VCaP (cell line): ENCODE measurements at regions not wholly inside any gene's neighbourhood (a gene's known extent, or its start where the extent isn't known, plus 50 kb on each side); places are given as distances from the start of the nearest gene placed in this dataset.

ENCODE experiments used
- H3K27ac ChIP-seq: fragments of 450-650 bp; 2 replicates; pipeline ENCODE4 v1.5.1; 2017
- CTCF ChIP-seq: fragments of 450-650 bp; conservative IDR thresholded peaks from 2 replicates; pipeline ENCODE4 v1.5.1; 2017; ENCODE audit warnings: mild to moderate bottlenecking, moderate library complexity

- no peak overlapping the region for H3K27ac ChIP-seq
- 0 out of 2 replicates have a peak, but pooled peaks have one; percentile 5 for TF ChIP-seq CTCF
Observed at GRCh38 chr12:31215518-31216232, 110.3 kb downstream of the SINHCAF start.

GRCh38 chr12:31216479-31216878, 109.5 kb downstream of the SINHCAF start:
- no peak overlapping the region for H3K27ac ChIP-seq
- TF ChIP-seq CTCF, result no peak

GRCh38 chr12:31217356-31218130, 108.4 kb downstream of the SINHCAF start:
- no peak for TF ChIP-seq CTCF
- H3K27ac ChIP-seq, result no peak overlapping the region

- TF ChIP-seq CTCF, result no peak
Observed at GRCh38 chr12:31218203-31219025, 107.5 kb downstream of the SINHCAF start.

GRCh38 chr12:31219521-31219920, 106.4 kb downstream of the SINHCAF start:
- TF ChIP-seq CTCF, result no peak
- H3K27ac ChIP-seq, result no peak overlapping the region

More at GRCh38 chr12:31218203-31219025, 107.5 kb downstream of the SINHCAF start:
- no peak overlapping the region for H3K27ac ChIP-seq

- TF ChIP-seq CTCF, result no peak
- H3K27ac ChIP-seq, result no peak overlapping the region
Observed at GRCh38 chr12:31220061-31220460, 105.9 kb downstream of the SINHCAF start.
